ENCODE measurements at regions not wholly inside any gene's neighbourhood (a gene's known extent, or its start where the extent isn't known, plus 50 kb on each side); places are given as distances from the start of the nearest gene placed in this dataset.

DNA sequence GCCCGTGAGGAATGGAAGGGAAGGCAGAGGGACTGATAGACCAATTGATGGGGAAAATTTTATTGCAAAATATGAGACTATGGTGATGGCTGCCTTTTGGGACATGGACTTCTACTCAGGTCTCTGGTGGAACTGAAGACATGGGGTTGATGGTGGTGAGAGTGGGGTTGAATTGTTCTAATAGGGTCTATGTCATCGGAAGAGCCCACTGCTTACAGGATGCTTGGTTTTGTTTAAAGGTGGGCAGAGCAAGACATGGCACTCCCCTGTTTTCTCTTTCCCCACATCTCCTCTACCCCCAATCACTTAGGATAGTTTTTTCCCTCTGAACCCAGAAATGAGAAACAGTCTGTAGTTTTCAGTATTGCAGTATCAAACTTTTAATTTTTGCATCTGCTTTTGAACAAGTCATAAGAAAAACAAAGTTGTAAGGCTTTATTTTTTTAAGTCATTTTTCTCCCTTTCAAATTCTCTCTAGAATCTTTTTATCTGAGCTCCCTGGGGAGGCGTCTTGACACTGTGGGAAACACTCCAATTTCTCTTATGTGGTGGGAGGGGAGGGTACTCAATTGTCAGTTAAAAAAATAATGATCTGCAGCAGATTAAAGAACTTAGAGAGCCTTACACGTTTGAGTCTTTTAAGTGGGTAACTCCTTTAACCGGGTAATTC, 276.2 kb upstream of the TBC1D5 start:
- no peak for TF ChIP-seq JUND (IDR thresholded peaks at IDR 0.05; ENCODE audit: low read depth)
- no peak for DNase-seq (ENCODE audit: low read depth in 1 of 2, low spot score in 1 of 2)
- in situ Hi-C loops (cut with HindIII; ENCODE audit: low pct_unique_long_range_greater_than_20kb, low sequenced_read_pairs) = no loop called here

- in situ Hi-C loops (cut with HindIII; ENCODE audit: low pct_unique_long_range_greater_than_20kb, low sequenced_read_pairs) = no loop called here
- no peak for TF ChIP-seq JUND (IDR thresholded peaks at IDR 0.05; ENCODE audit: low read depth)
- no peak for DNase-seq (ENCODE audit: low read depth in 1 of 2, low spot score in 1 of 2)
Observed at GRCh38 chr3:18016366-18016765, 273.9 kb upstream of the TBC1D5 start.

DNA sequence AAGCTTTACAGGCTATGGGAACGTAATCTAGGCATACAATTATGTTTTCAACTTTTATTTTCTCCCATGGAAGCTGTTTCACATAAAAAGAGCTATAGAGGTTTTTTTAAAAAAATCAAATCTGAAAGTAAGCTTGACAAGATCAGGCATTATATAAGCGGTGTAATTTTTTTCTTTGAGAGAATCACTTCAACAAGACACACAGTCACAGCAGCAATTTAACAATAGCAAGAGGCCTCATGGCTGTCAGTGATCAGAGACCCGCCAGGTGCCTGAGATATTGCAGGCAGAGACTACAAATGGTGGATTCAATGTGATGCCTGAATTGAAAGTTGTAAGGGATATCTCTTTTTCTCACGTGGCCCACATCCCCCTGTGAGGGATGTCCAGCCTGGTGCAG, 270.5 kb upstream of the TBC1D5 start:
- DNase-seq (ENCODE audit: low read depth in 1 of 2, low spot score in 1 of 2) = no peak
- no peak for TF ChIP-seq JUND (IDR thresholded peaks at IDR 0.05; ENCODE audit: low read depth)
- in situ Hi-C loops (cut with HindIII; ENCODE audit: low pct_unique_long_range_greater_than_20kb, low sequenced_read_pairs) = no loop called here

DNA sequence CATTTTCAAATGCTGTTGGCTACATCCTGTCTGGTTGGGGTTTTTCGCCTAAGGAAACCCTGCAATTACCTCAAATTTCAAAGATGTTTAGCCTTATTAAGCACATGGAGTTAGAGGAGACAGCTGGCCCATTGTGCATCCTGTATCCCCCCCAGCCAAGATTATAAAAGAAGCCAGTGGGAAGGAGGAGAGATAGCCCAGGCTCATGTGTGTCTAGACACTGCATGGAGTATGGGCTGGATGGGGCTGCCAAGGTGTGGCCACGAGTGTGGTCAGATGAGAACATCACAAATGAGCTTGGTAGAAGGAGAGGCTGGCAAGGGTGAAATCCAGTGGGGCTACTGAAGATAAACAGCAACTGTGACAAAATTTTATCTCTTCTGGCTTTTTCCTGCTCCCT, 270.0 kb upstream of the TBC1D5 start:
- in situ Hi-C loops (cut with HindIII; ENCODE audit: low pct_unique_long_range_greater_than_20kb, low sequenced_read_pairs) = no loop called here
- no peak for TF ChIP-seq JUND (IDR thresholded peaks at IDR 0.05; ENCODE audit: low read depth)
- DNase-seq (ENCODE audit: low read depth in 1 of 2, low spot score in 1 of 2) = no peak

DNA sequence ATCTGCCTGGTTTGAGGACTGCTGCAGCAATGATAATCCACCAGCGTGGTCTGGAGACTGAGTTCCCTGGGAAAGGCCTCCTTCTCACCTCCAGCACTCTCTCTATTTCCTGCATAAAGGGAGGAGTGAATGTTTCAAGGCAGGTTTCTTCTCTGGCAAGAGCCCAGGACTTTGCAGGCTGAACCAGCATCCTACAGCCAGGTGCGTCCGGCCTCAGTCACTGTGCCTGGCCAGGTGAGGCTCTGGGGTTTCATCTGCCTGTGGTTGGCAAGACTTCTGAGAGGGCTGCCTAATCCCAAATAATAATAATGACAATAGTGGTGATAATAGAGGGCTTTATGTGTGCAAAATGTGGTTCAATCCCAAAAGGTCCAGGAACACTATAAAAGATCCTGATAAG, 269.0 kb upstream of the TBC1D5 start:
- in situ Hi-C loops (cut with HindIII; ENCODE audit: low pct_unique_long_range_greater_than_20kb, low sequenced_read_pairs) = no loop called here
- no peak for DNase-seq (ENCODE audit: low read depth in 1 of 2, low spot score in 1 of 2)
- TF ChIP-seq JUND (IDR thresholded peaks at IDR 0.05; ENCODE audit: low read depth) = no peak

DNA sequence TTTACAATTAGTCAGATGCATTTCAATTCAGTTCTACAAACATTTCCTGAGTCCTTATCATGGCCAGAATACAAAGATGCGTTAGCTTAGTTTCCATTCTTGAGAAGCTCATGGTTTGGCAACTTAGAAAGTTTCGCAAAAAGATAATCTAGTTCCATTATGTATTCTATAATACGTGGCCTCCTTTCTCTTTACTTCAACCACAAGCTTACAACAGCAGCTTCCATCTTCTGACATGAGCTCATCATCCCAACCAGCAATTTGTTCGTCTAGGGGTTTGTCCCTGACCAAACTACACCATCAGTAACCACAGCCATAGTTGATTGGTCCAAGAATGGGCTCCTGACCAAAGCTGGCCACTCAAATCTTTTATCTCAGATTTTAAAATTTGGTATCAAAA, 267.6 kb upstream of the TBC1D5 start:
- TF ChIP-seq JUND (IDR thresholded peaks at IDR 0.05; ENCODE audit: low read depth) = no peak
- no peak for DNase-seq (ENCODE audit: low read depth in 1 of 2, low spot score in 1 of 2)
- in situ Hi-C loops (cut with HindIII; ENCODE audit: low pct_unique_long_range_greater_than_20kb, low sequenced_read_pairs) = no loop called here

GRCh38 chr3:18008706-18009368, 266.4 kb upstream of the TBC1D5 start:
- no peak for DNase-seq (ENCODE audit: low read depth in 1 of 2, low spot score in 1 of 2)
- TF ChIP-seq JUND (IDR thresholded peaks at IDR 0.05; ENCODE audit: low read depth) = no peak
- in situ Hi-C loops (cut with HindIII; ENCODE audit: low pct_unique_long_range_greater_than_20kb, low sequenced_read_pairs) = no loop called here

GRCh38 chr3:18007980-18008379, 265.5 kb upstream of the TBC1D5 start:
- in situ Hi-C loops (cut with HindIII; ENCODE audit: low pct_unique_long_range_greater_than_20kb, low sequenced_read_pairs) = no loop called here
- TF ChIP-seq JUND (IDR thresholded peaks at IDR 0.05; ENCODE audit: low read depth) = no peak
- DNase-seq (ENCODE audit: low read depth in 1 of 2, low spot score in 1 of 2) = no peak

GRCh38 chr3:17995769-17996168, 253.3 kb upstream of the TBC1D5 start:
- DNase-seq (ENCODE audit: low read depth in 1 of 2, low spot score in 1 of 2) = no peak
- in situ Hi-C loops (cut with HindIII; ENCODE audit: low pct_unique_long_range_greater_than_20kb, low sequenced_read_pairs) = no loop called here
- no peak for TF ChIP-seq JUND (IDR thresholded peaks at IDR 0.05; ENCODE audit: low read depth)

GRCh38 chr3:17994167-17994566, 251.7 kb upstream of the TBC1D5 start:
- no peak for TF ChIP-seq JUND (IDR thresholded peaks at IDR 0.05; ENCODE audit: low read depth)
- in situ Hi-C loops (cut with HindIII; ENCODE audit: low pct_unique_long_range_greater_than_20kb, low sequenced_read_pairs) = no loop called here
- no peak for DNase-seq (ENCODE audit: low read depth in 1 of 2, low spot score in 1 of 2)

DNA sequence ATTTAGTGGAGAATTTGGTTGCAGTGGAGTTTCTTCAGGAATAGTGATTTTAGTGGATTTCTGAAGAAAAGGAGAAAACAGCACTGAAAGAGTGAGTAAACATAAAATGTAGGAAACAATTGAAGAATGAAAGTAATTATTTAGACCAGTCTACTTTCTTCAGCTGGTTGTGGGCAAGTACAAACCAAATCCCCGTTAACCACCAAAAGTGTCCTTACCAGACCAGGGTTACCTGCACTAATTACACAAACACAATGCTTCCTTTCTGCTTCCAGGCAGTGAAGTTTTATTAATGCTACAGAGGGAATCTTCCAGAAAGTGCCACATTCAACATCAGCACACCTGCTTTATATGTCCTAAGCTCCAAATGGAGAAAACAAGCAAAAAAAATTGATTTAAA, 248.0 kb upstream of the TBC1D5 start:
- in situ Hi-C loops (cut with HindIII; ENCODE audit: low pct_unique_long_range_greater_than_20kb, low sequenced_read_pairs) = no loop called here
- no peak for TF ChIP-seq JUND (IDR thresholded peaks at IDR 0.05; ENCODE audit: low read depth)
- no peak for DNase-seq (ENCODE audit: low read depth in 1 of 2, low spot score in 1 of 2)

GRCh38 chr3:17986348-17986816, 244.0 kb upstream of the TBC1D5 start:
- in situ Hi-C loops (cut with HindIII; ENCODE audit: low pct_unique_long_range_greater_than_20kb, low sequenced_read_pairs) = no loop called here
- peak in 1 of 2 experiments; percentile 38 for DNase-seq (ENCODE audit: low read depth in 1 of 2, low spot score in 1 of 2)
- TF ChIP-seq JUND (IDR thresholded peaks at IDR 0.05; ENCODE audit: low read depth) = no peak

- in situ Hi-C loops (cut with HindIII; ENCODE audit: low pct_unique_long_range_greater_than_20kb, low sequenced_read_pairs) = no loop called here
- DNase-seq (ENCODE audit: low read depth in 1 of 2, low spot score in 1 of 2) = no peak
- no peak for TF ChIP-seq JUND (IDR thresholded peaks at IDR 0.05; ENCODE audit: low read depth)
Observed at GRCh38 chr3:17985658-17986347, 243.4 kb upstream of the TBC1D5 start.

Data from T47D (cell line).